ACC112 (cell line): ENCODE measurements at regions not wholly inside any gene's neighbourhood (a gene's known extent, or its start where the extent isn't known, plus 50 kb on each side); places are given as distances from the start of the nearest gene placed in this dataset.

Experiments
- H2AFZ ChIP-seq: fragments of 200-600 bp; sonication (generic); one replicate; pipeline ENCODE4 v1.6.0; 2017; ENCODE audit warnings: antibody characterized with exemption, low read length; ENCODE audit not compliant: unreplicated experiment
- H3K27ac ChIP-seq: fragments of 200-600 bp; sonication (generic); 2 replicates; pipeline ENCODE4 v1.5.1; 2014; ENCODE audit warnings: low read depth, mild to moderate bottlenecking, antibody characterized with exemption, low read length, moderate library complexity
- H3K27me3 ChIP-seq: fragments of 200-600 bp; sonication (generic); 2 replicates; pipeline ENCODE4 v1.6.1; 2014; ENCODE audit warnings: mild to moderate bottlenecking, antibody characterized with exemption, low read length, moderate library complexity, mixed read lengths; ENCODE audit not compliant: insufficient read depth
- H3K36me3 ChIP-seq: fragments of 200-600 bp; sonication (generic); 2 replicates; pipeline ENCODE4 v1.6.1; 2016; ENCODE audit warnings: mild to moderate bottlenecking, antibody characterized with exemption, low read length, moderate library complexity, mixed read lengths; ENCODE audit not compliant: insufficient read depth
- H3K4me1 ChIP-seq: fragments of 200-600 bp; sonication (generic); one replicate; pipeline ENCODE4 v1.6.1; 2016; ENCODE audit warnings: low read length, mixed read lengths; ENCODE audit not compliant: insufficient read depth, unreplicated experiment, control insufficient read depth
- H3K4me3 ChIP-seq: fragments of 200-600 bp; sonication (generic); 2 replicates; pipeline ENCODE4 v1.5.1; 2014; ENCODE audit warnings: mild to moderate bottlenecking, low read depth, low read length
- H3K79me2 ChIP-seq: fragments of 200-600 bp; sonication (generic); one replicate; pipeline ENCODE4 v1.6.0; 2016; ENCODE audit warnings: low read length; ENCODE audit not compliant: control insufficient read depth, unreplicated experiment, insufficient read depth

GRCh38 chr12:3931776-3932175 is 58.6 kb upstream of the PARP11 start:
- Histone ChIP-seq H3K36me3 (no peaks in the 10 kb centered on the region), H2AFZ (no peak overlapping the region), H3K4me3 (no peak overlapping the region), H3K4me1 (no peaks in the 10 kb centered on the region), H3K79me2 (no peaks in the 10 kb centered on the region), H3K27ac (no peak overlapping the region), H3K27me3 (peaks cover 56% of the 10 kb centered on the region)

GRCh38 chr12:3931206-3931605 is 58.0 kb upstream of the PARP11 start:
- H3K4me1 ChIP-seq = no peaks in the 10 kb centered on the region
- H3K79me2 ChIP-seq = no peaks in the 10 kb centered on the region
- H3K27ac ChIP-seq = no peak overlapping the region
- no peak overlapping the region for H3K4me3 ChIP-seq
- H2AFZ ChIP-seq = no peak overlapping the region
- H3K36me3 ChIP-seq = no peaks in the 10 kb centered on the region
- peaks cover 61% of the 10 kb centered on the region for H3K27me3 ChIP-seq

- Histone ChIP-seq H3K4me1 (no peaks in the 10 kb centered on the region), H2AFZ (no peak overlapping the region), H3K4me3 (no peak overlapping the region), H3K36me3 (no peaks in the 10 kb centered on the region), H3K27me3 (peaks cover 72% of the 10 kb centered on the region), H3K79me2 (no peaks in the 10 kb centered on the region), H3K27ac (no peak overlapping the region)
These were observed 56.8 kb upstream of the PARP11 start for GRCh38 chr12:3929875-3930615.

- Histone ChIP-seq H3K27me3 (peaks cover 85% of the 10 kb centered on the region), H3K27ac (no peak overlapping the region), H3K79me2 (no peaks in the 10 kb centered on the region), H3K36me3 (no peaks in the 10 kb centered on the region), H3K4me3 (no peak overlapping the region), H3K4me1 (no peaks in the 10 kb centered on the region), H2AFZ (no peak overlapping the region)
These were observed 55.5 kb upstream of the PARP11 start for GRCh38 chr12:3928538-3929184.

GRCh38 chr12:3925621-3926020 is 52.4 kb upstream of the PARP11 start:
- Histone ChIP-seq H2AFZ (no peak overlapping the region), H3K4me3 (no peak overlapping the region), H3K4me1 (no peaks in the 10 kb centered on the region), H3K36me3 (no peaks in the 10 kb centered on the region), H3K27me3 (peaks cover 93% of the 10 kb centered on the region), H3K27ac (no peak overlapping the region), H3K79me2 (no peaks in the 10 kb centered on the region)

- H2AFZ ChIP-seq = no peak overlapping the region
- H3K4me1 ChIP-seq = no peaks in the 10 kb centered on the region
- H3K79me2 ChIP-seq = no peaks in the 10 kb centered on the region
- peaks cover 96% of the 10 kb centered on the region for H3K27me3 ChIP-seq
- H3K4me3 ChIP-seq = no peak overlapping the region
- H3K36me3 ChIP-seq = no peaks in the 10 kb centered on the region
- no peak overlapping the region for H3K27ac ChIP-seq
These were observed 51.6 kb upstream of the PARP11 start for GRCh38 chr12:3924761-3925160.

GRCh38 chr12:3923021-3923420 is 49.8 kb upstream of the PARP11 start:
- Histone ChIP-seq H3K27ac (no peak overlapping the region), H3K4me1 (no peaks in the 10 kb centered on the region), H2AFZ (no peak overlapping the region), H3K4me3 (no peak overlapping the region), H3K27me3 (peaks cover 96% of the 10 kb centered on the region), H3K79me2 (no peaks in the 10 kb centered on the region), H3K36me3 (no peaks in the 10 kb centered on the region)
